A549 (cell line): ENCODE measurements at regions not wholly inside any gene's neighbourhood (a gene's known extent, or its start where the extent isn't known, plus 50 kb on each side); places are given as distances from the start of the nearest gene placed in this dataset.

Experiments
- CTCF ChIP-seq: fragments of >200 bp; sonication (Bioruptor Twin); formaldehyde crosslinking; IDR thresholded peaks from 3 replicates; pipeline ENCODE4 v1.5.1; 2016
- EP300 ChIP-seq, 2 experiments: fragments of >200 bp; sonication (Bioruptor Twin); formaldehyde crosslinking; IDR thresholded peaks; 2 replicates in 1 of 2; 3 replicates in 1 of 2; pipeline ENCODE4 v1.6.1; 2016 to 2017
- FOSL2 ChIP-seq, 2 experiments: fragments of 450-650 bp in 1 of 2; fragments of >200 bp in 1 of 2; sonication (Bioruptor Twin) in 1 of 2; formaldehyde crosslinking; IDR thresholded peaks; 2 replicates each; pipeline versions ENCODE4 v1.5.0 to v1.6.1; 2016 to 2020; ENCODE audit warnings: mild to moderate bottlenecking in 1 of 2, moderate library complexity in 1 of 2
- ZFP36 ChIP-seq: fragments of 450-650 bp; IDR thresholded peaks from 2 replicates; pipeline ENCODE4 v1.6.1; 2014; ENCODE audit warnings: borderline replicate concordance; ENCODE audit not compliant: partially characterized antibody

GRCh38 chr6:8343600-8343999, 91.7 kb downstream of the SLC35B3 start:
- no peak for TF ChIP-seq EP300 (IDR thresholded peaks at IDR 0.05)
- no peak for TF ChIP-seq ZFP36
- TF ChIP-seq CTCF: no peak
- no peak for TF ChIP-seq FOSL2 (IDR thresholded peaks at IDR 0.05)
- no peak for TF ChIP-seq FOSL2 (CRISPR knock-in tag; IDR thresholded peaks at IDR 0.05)
